H9 (cell line): ENCODE measurements at regions not wholly inside any gene's neighbourhood (a gene's known extent, or its start where the extent isn't known, plus 50 kb on each side); places are given as distances from the start of the nearest gene placed in this dataset.

Experiments
- DNase-seq: peaks from one replicate; pipeline ENCODE4 v3.0.0-alpha.2; 2017
- H2AFZ ChIP-seq: one replicate; pipeline ENCODE4 v1.6.1; 2013; ENCODE audit warnings: mild to moderate bottlenecking, low read length, control low read depth, moderate library complexity
- H2AK5ac ChIP-seq: 2 replicates; pipeline ENCODE4 v1.6.1; 2013; ENCODE audit warnings: low read length, control low read depth, mixed read lengths; ENCODE audit not compliant: insufficient read length
- H2BK120ac ChIP-seq: one replicate; pipeline ENCODE4 v1.6.1; 2013; ENCODE audit warnings: low read depth, mild to moderate bottlenecking, low read length, control low read depth, inconsistent platforms; ENCODE audit not compliant: poor library complexity, severe bottlenecking
- H2BK12ac ChIP-seq: 2 replicates; pipeline ENCODE4 v1.6.1; 2013; ENCODE audit warnings: low read length, control low read depth, mixed read lengths, low read depth; ENCODE audit not compliant: insufficient read length
- H2BK15ac ChIP-seq: 2 replicates; pipeline ENCODE4 v1.6.1; 2013; ENCODE audit warnings: low read depth, low read length, control low read depth
- H2BK20ac ChIP-seq: one replicate; pipeline ENCODE4 v1.6.1; 2013; ENCODE audit warnings: low read depth, mild to moderate bottlenecking, low read length, control low read depth, inconsistent platforms; ENCODE audit not compliant: poor library complexity, severe bottlenecking
- H2BK5ac ChIP-seq: 2 replicates; pipeline ENCODE4 v1.6.1; 2013; ENCODE audit warnings: low read length, control low read depth, mixed read lengths; ENCODE audit not compliant: insufficient read length
- H3K14ac ChIP-seq: 2 replicates; pipeline ENCODE4 v1.6.1; 2013; ENCODE audit warnings: low read length, control low read depth; ENCODE audit not compliant: insufficient read depth
- H3K18ac ChIP-seq: 2 replicates; pipeline ENCODE4 v1.6.1; 2013; ENCODE audit warnings: low read depth, mild to moderate bottlenecking, mixed read lengths, low read length, control low read depth; ENCODE audit not compliant: insufficient read length
- H3K23ac ChIP-seq: 2 replicates; pipeline ENCODE4 v1.6.1; 2013; ENCODE audit warnings: low read length, control low read depth, mixed read lengths, low read depth; ENCODE audit not compliant: insufficient read length
- H3K23me2 ChIP-seq: 2 replicates; pipeline ENCODE4 v1.6.1; 2013; ENCODE audit warnings: low read depth, mild to moderate bottlenecking, mixed read lengths, low read length, control low read depth; ENCODE audit not compliant: insufficient read length, poor library complexity, severe bottlenecking
- H3K27ac ChIP-seq: 2 replicates; pipeline ENCODE4 v1.5.1; 2013; ENCODE audit warnings: low read length, control low read depth, mixed read lengths, low read depth; ENCODE audit not compliant: insufficient read length
- H3K27me3 ChIP-seq: 2 replicates; pipeline ENCODE4 v1.6.1; 2013; ENCODE audit warnings: low read length, control low read depth, inconsistent platforms; ENCODE audit not compliant: insufficient read depth
- H3K4ac ChIP-seq: 2 replicates; pipeline ENCODE4 v1.6.1; 2013; ENCODE audit warnings: low read depth, mild to moderate bottlenecking, control low read depth, inconsistent platforms, low read length, moderate library complexity
- H3K4me1 ChIP-seq: 2 replicates; pipeline ENCODE4 v1.6.1; 2013; ENCODE audit warnings: low read length, control low read depth, inconsistent platforms; ENCODE audit not compliant: insufficient read depth
- H3K4me2 ChIP-seq: 2 replicates; pipeline ENCODE4 v1.6.1; 2013; ENCODE audit warnings: low read length, control low read depth, mixed read lengths; ENCODE audit not compliant: insufficient read length, insufficient read depth
- H3K56ac ChIP-seq: 2 replicates; pipeline ENCODE4 v1.6.1; 2013; ENCODE audit warnings: low read depth, mild to moderate bottlenecking, mixed read lengths, low read length, control low read depth; ENCODE audit not compliant: insufficient read length
- H3K79me1 ChIP-seq: 2 replicates; pipeline ENCODE4 v1.6.1; 2013; ENCODE audit warnings: low read depth, mild to moderate bottlenecking, moderate library complexity, low read length, control low read depth, inconsistent platforms; ENCODE audit not compliant: insufficient read depth, poor library complexity, severe bottlenecking
- H3K79me2 ChIP-seq: 2 replicates; pipeline ENCODE4 v1.6.1; 2013; ENCODE audit warnings: low read length, control low read depth, inconsistent platforms; ENCODE audit not compliant: insufficient read depth
- H3K9ac ChIP-seq: 2 replicates; pipeline ENCODE4 v1.6.1; 2013; ENCODE audit warnings: low read length, control low read depth, mixed read lengths; ENCODE audit not compliant: insufficient read length; ENCODE audit errors: extremely low read depth
- H3K9me3 ChIP-seq: one replicate; pipeline ENCODE4 v1.6.1; 2013; ENCODE audit warnings: low read depth, low read length, inconsistent platforms; ENCODE audit not compliant: control insufficient read depth
- H3T11ph ChIP-seq: one replicate; pipeline ENCODE4 v1.6.1; 2013; ENCODE audit warnings: mild to moderate bottlenecking, low read length, control low read depth, inconsistent platforms
- H4K20me1 ChIP-seq: one replicate; pipeline ENCODE4 v1.6.1; 2013; ENCODE audit not compliant: control insufficient read depth, insufficient read length, insufficient read depth
- H4K5ac ChIP-seq: 2 replicates; pipeline ENCODE4 v1.6.1; 2013; ENCODE audit warnings: low read depth, mild to moderate bottlenecking, mixed read lengths, low read length, control low read depth; ENCODE audit not compliant: insufficient read length
- H4K8ac ChIP-seq: replicated peaks from 2 replicates; pipeline ENCODE4 v1.6.1; 2013; ENCODE audit warnings: low read length, control low read depth, mixed read lengths, low read depth; ENCODE audit not compliant: insufficient read length
- H4K91ac ChIP-seq: 2 replicates; pipeline ENCODE4 v1.6.1; 2013; ENCODE audit warnings: low read depth, mild to moderate bottlenecking, moderate library complexity, mixed read lengths, low read length, control low read depth; ENCODE audit not compliant: insufficient read length
- H3K27ac Mint-ChIP-seq, 3 experiments: 2 replicates in 2 of 3; 3 replicates in 1 of 3; pipeline ENCODE4 v1.8.0; 2020 to 2021; ENCODE audit warnings: mixed read lengths in 3 of 3, mild to moderate bottlenecking in 1 of 3, moderate library complexity in 1 of 3
- H3K27me3 Mint-ChIP-seq: 2 replicates; pipeline ENCODE4 v1.8.0; 2021; ENCODE audit warnings: low read depth, mild to moderate bottlenecking, moderate library complexity, mixed read lengths
- H3K36me3 Mint-ChIP-seq, 3 experiments: 2 replicates in 2 of 3; 3 replicates in 1 of 3; pipeline ENCODE4 v1.8.0; 2020 to 2021; ENCODE audit warnings: low read depth in 3 of 3, mixed read lengths in 3 of 3; ENCODE audit not compliant: insufficient read depth in 1 of 3
- H3K4me1 Mint-ChIP-seq, 2 experiments: 2 replicates each; pipeline ENCODE4 v1.8.0; 2020; ENCODE audit warnings: mixed read lengths in 2 of 2
- H3K4me3 Mint-ChIP-seq, 2 experiments: 2 replicates in 1 of 2; 3 replicates in 1 of 2; pipeline ENCODE4 v1.8.0; 2020 to 2021; ENCODE audit warnings: mild to moderate bottlenecking in 2 of 2, mixed read lengths in 2 of 2, moderate library complexity in 1 of 2
- H3K9me3 Mint-ChIP-seq, 2 experiments: 2 replicates in 1 of 2; 3 replicates in 1 of 2; pipeline ENCODE4 v1.8.0; 2020; ENCODE audit warnings: mild to moderate bottlenecking in 2 of 2, mixed read lengths in 2 of 2, moderate library complexity in 1 of 2
- WGBS: extraction: QIAGEN DNeasy Blood & Tissue Kit; methylation state at CpG from one replicate; pipeline ENCODE4 v1.1.7; 2013; ENCODE audit warnings: missing lambda C conversion rate, low lambda C conversion rate, mixed read lengths; ENCODE audit not compliant: insufficient read length; ENCODE audit errors: extremely low coverage; 5-methylcytosine and 5-hydroxymethylcytosine counted together
- TF ChIP-seq, protein P1 (sequence below): fragments of 200-600 bp; sonication (generic); conservative IDR thresholded peaks from 3 replicates; pipeline ENCODE4 v1.8.0; 2021; ENCODE audit warnings: antibody characterized with exemption, mild to moderate bottlenecking

- H3K36me3 Mint-ChIP-seq = peaks cover 3 to 9% (median 6%) of the 10 kb centered on the region in 3 experiments; a peak in 5 of 7 replicates
- Histone ChIP-seq H3K27me3 (no peaks in the 10 kb centered on the region), H3K79me1 (no peaks in the 10 kb centered on the region)
Measured at GRCh38 chr2:21924640-21925285, 801.0 kb downstream of the TDRD15 start.

More at GRCh38 chr2:21924640-21925285, 801.0 kb downstream of the TDRD15 start:
- WGBS = no CpG with 5 or more reads among the region's 2 CpGs
- no peak overlapping the region for H2BK12ac ChIP-seq
- no peaks in the 10 kb centered on the region for H4K20me1 ChIP-seq
- DNase-seq = no peak
- H4K8ac ChIP-seq = no peak overlapping the region
- H3T11ph ChIP-seq = no peak overlapping the region
- Mint-ChIP-seq H3K27ac (no peak overlapping the region), H3K9me3 (peaks cover 6 to 13% of the 10 kb centered on the region in 2 experiments), H3K27me3 (no peaks in the 10 kb centered on the region), H3K4me1 (no peaks in the 10 kb centered on the region), H3K4me3 (no peak overlapping the region)
- no peak overlapping the region for H2BK15ac ChIP-seq
- H3K23ac ChIP-seq = no peak overlapping the region
- H2BK120ac ChIP-seq = no peak overlapping the region
- no peak overlapping the region for H2BK5ac ChIP-seq
- TF ChIP-seq, protein P1, sequence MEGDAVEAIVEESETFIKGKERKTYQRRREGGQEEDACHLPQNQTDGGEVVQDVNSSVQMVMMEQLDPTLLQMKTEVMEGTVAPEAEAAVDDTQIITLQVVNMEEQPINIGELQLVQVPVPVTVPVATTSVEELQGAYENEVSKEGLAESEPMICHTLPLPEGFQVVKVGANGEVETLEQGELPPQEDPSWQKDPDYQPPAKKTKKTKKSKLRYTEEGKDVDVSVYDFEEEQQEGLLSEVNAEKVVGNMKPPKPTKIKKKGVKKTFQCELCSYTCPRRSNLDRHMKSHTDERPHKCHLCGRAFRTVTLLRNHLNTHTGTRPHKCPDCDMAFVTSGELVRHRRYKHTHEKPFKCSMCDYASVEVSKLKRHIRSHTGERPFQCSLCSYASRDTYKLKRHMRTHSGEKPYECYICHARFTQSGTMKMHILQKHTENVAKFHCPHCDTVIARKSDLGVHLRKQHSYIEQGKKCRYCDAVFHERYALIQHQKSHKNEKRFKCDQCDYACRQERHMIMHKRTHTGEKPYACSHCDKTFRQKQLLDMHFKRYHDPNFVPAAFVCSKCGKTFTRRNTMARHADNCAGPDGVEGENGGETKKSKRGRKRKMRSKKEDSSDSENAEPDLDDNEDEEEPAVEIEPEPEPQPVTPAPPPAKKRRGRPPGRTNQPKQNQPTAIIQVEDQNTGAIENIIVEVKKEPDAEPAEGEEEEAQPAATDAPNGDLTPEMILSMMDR = no peak
- H4K91ac ChIP-seq = no peak overlapping the region
- no peak overlapping the region for H4K5ac ChIP-seq
- H3K9me3 ChIP-seq = no peaks in the 10 kb centered on the region
- H3K27ac ChIP-seq = no peak overlapping the region
- no peaks in the 10 kb centered on the region for H3K23me2 ChIP-seq
- H2AK5ac ChIP-seq = no peak overlapping the region
- no peaks in the 10 kb centered on the region for H3K79me2 ChIP-seq
- no peak overlapping the region for H3K18ac ChIP-seq
- H3K9ac ChIP-seq = no peak overlapping the region
- no peak overlapping the region for H3K56ac ChIP-seq
- no peak overlapping the region for H2AFZ ChIP-seq
- H3K4ac ChIP-seq = no peak overlapping the region
- no peak overlapping the region for H3K4me2 ChIP-seq
- no peak overlapping the region for H2BK20ac ChIP-seq
- no peak overlapping the region for H3K14ac ChIP-seq
- no peaks in the 10 kb centered on the region for H3K4me1 ChIP-seq
